ENCODE measurements at regions not wholly inside any gene's neighbourhood (a gene's known extent, or its start where the extent isn't known, plus 50 kb on each side); places are given as distances from the start of the nearest gene placed in this dataset.

- no peak for DNase-seq
These were observed 216.3 kb downstream of the BUD13 start for GRCh38 chr11:116556483-116556882.

GRCh38 chr11:116553482-116553881 is 219.3 kb downstream of the BUD13 start:
- no peak for DNase-seq

GRCh38 chr11:116551576-116551975 is 221.2 kb downstream of the BUD13 start:
- no peak for DNase-seq

- DNase-seq, result no peak
These were observed 224.5 kb downstream of the BUD13 start for GRCh38 chr11:116548256-116548655.

- DNase-seq, result no peak
These were observed 225.2 kb downstream of the BUD13 start for GRCh38 chr11:116547571-116547970.

GRCh38 chr11:116545912-116546311 is 226.9 kb downstream of the BUD13 start:
- DNase-seq, result no peak

GRCh38 chr11:116544721-116545120 is 228.1 kb downstream of the BUD13 start:
- DNase-seq, result no peak

- no peak for DNase-seq
These were observed 228.8 kb downstream of the BUD13 start for GRCh38 chr11:116543911-116544475.

GRCh38 chr11:116543099-116543498 is 229.7 kb downstream of the BUD13 start:
- DNase-seq, result no peak

GRCh38 chr11:116542406-116542805 is 230.4 kb downstream of the BUD13 start:
- DNase-seq, result no peak

GRCh38 chr11:116541460-116541859 is 231.3 kb downstream of the BUD13 start:
- DNase-seq, result no peak

GRCh38 chr11:116540645-116541304 is 232.0 kb downstream of the BUD13 start:
- DNase-seq, result no peak

- DNase-seq, result no peak
These were observed 232.9 kb downstream of the BUD13 start for GRCh38 chr11:116539836-116540418.

GRCh38 chr11:116539211-116539610 is 233.6 kb downstream of the BUD13 start:
- no peak for DNase-seq

- no peak for DNase-seq
These were observed 234.1 kb downstream of the BUD13 start for GRCh38 chr11:116538677-116539076.

- DNase-seq, result no peak
These were observed 235.1 kb downstream of the BUD13 start for GRCh38 chr11:116537709-116538108.

GRCh38 chr11:116537121-116537520 is 235.7 kb downstream of the BUD13 start:
- DNase-seq, result no peak

GRCh38 chr11:116536416-116536815 is 236.4 kb downstream of the BUD13 start:
- DNase-seq, result no peak

GRCh38 chr11:116535994-116536393 is 236.8 kb downstream of the BUD13 start:
- no peak for DNase-seq

GRCh38 chr11:116535120-116535519 is 237.7 kb downstream of the BUD13 start:
- DNase-seq, result no peak

GRCh38 chr11:116534270-116534975 is 238.4 kb downstream of the BUD13 start:
- no peak for DNase-seq

GRCh38 chr11:116533186-116533825 is 239.5 kb downstream of the BUD13 start:
- DNase-seq, result no peak

GRCh38 chr11:116532066-116532465 is 240.7 kb downstream of the BUD13 start:
- no peak for DNase-seq
